ENCODE measurements at regions not wholly inside any gene's neighbourhood (a gene's known extent, or its start where the extent isn't known, plus 50 kb on each side); places are given as distances from the start of the nearest gene placed in this dataset.
A peak's percentile ranks its signal among the peaks of the same experiment; 100 is the strongest.

GRCh38 chr14:42138406-42138805, 531.7 kb downstream of the LRFN5 start:
- TF ChIP-seq CTCF (IDR thresholded peaks at IDR 0.05; ENCODE audit: low read depth, low read length), result no peak
- no peak overlapping the region for H3K4me3 ChIP-seq (ENCODE audit: low read depth, low read length)

- TF ChIP-seq CTCF (IDR thresholded peaks at IDR 0.05; ENCODE audit: low read depth, low read length), result no peak
- H3K4me3 ChIP-seq (ENCODE audit: low read depth, low read length), result no peak overlapping the region
These were observed 524.1 kb downstream of the LRFN5 start for GRCh38 chr14:42130815-42131214.

- H3K4me3 ChIP-seq (ENCODE audit: low read depth, low read length), result no peak overlapping the region
- no peak for TF ChIP-seq CTCF (IDR thresholded peaks at IDR 0.05; ENCODE audit: low read depth, low read length)
These were observed 516.9 kb downstream of the LRFN5 start for GRCh38 chr14:42123526-42123925.

- no peak for TF ChIP-seq CTCF (IDR thresholded peaks at IDR 0.05; ENCODE audit: low read depth, low read length)
- H3K4me3 ChIP-seq (ENCODE audit: low read depth, low read length), result no peak overlapping the region
These were observed 506.8 kb downstream of the LRFN5 start for GRCh38 chr14:42113358-42114069.

- no peak overlapping the region for H3K4me3 ChIP-seq (ENCODE audit: low read depth, low read length)
These were observed 505.4 kb downstream of the LRFN5 start for GRCh38 chr14:42112108-42112507.

GRCh38 chr14:42111355-42111754, 504.7 kb downstream of the LRFN5 start:
- TF ChIP-seq CTCF (IDR thresholded peaks at IDR 0.05; ENCODE audit: low read depth, low read length), result no peak
- H3K4me3 ChIP-seq (ENCODE audit: low read depth, low read length), result no peak overlapping the region

More at GRCh38 chr14:42112108-42112507, 505.4 kb downstream of the LRFN5 start:
- TF ChIP-seq CTCF (IDR thresholded peaks at IDR 0.05; ENCODE audit: low read depth, low read length), result no peak

- peak; percentile 60 for TF ChIP-seq CTCF (IDR thresholded peaks at IDR 0.05; ENCODE audit: low read depth, low read length)
- no peak overlapping the region for H3K4me3 ChIP-seq (ENCODE audit: low read depth, low read length)
These were observed 503.5 kb downstream of the LRFN5 start for GRCh38 chr14:42110167-42110566.

Measured in WI38 (cell line).